Spleen (tissue), 7 donors: ENCODE measurements at regions not wholly inside any gene's neighbourhood (a gene's known extent, or its start where the extent isn't known, plus 50 kb on each side); places are given as distances from the start of the nearest gene placed in this dataset.

Experiments used
- CTCF ChIP-seq, 11 experiments: fragments of 200-600 bp in 7 of 11; fragments of 450-650 bp in 4 of 11; sonication (generic) in 4 of 11; IDR thresholded peaks in 8 of 11; conservative IDR thresholded peaks in 3 of 11; 1 replicate in 7 of 11; 2 replicates in 4 of 11; pipeline versions ENCODE4 v1.4.0 to v1.8.0; 2016 to 2021; ENCODE audit warnings: antibody characterized with exemption in 11 of 11, inconsistent platforms in 4 of 11, mild to moderate bottlenecking in 1 of 11
- POLR2A ChIP-seq, 3 donors: fragments of 450-650 bp; IDR thresholded peaks; one replicate each; pipeline ENCODE4 v1.5.1; 2017; ENCODE audit warnings: antibody characterized with exemption in 3 of 3, mild to moderate bottlenecking in 1 of 3
- POLR2AphosphoS5 ChIP-seq, 3 donors: sonication (generic); formaldehyde crosslinking; IDR thresholded peaks; one replicate each; pipeline ENCODE4 v1.5.1; 2017; ENCODE audit warnings: antibody characterized with exemption in 3 of 3
- donor health status: DM: no; HTN: no; CAD: no; lungs with moderate emphysema.
- donor health status: DM: no; HTN: no; CAD: no.
- donor health status: DM: no; HTN: no; CAD: no.

- no peak for TF ChIP-seq CTCF (IDR thresholded peaks at IDR 0.05 in 8 of 11, conservative IDR thresholded peaks at IDR 0.05 in 3 of 11)
- no peak for TF ChIP-seq POLR2AphosphoS5 (IDR thresholded peaks at IDR 0.05)
- no peak for TF ChIP-seq POLR2A (IDR thresholded peaks at IDR 0.05)
These were observed 925.9 kb downstream of the BCL11A start for GRCh38 chr2:59627599-59627998.
